ENCODE measurements at regions not wholly inside any gene's neighbourhood (a gene's known extent, or its start where the extent isn't known, plus 50 kb on each side); places are given as distances from the start of the nearest gene placed in this dataset.

DNA sequence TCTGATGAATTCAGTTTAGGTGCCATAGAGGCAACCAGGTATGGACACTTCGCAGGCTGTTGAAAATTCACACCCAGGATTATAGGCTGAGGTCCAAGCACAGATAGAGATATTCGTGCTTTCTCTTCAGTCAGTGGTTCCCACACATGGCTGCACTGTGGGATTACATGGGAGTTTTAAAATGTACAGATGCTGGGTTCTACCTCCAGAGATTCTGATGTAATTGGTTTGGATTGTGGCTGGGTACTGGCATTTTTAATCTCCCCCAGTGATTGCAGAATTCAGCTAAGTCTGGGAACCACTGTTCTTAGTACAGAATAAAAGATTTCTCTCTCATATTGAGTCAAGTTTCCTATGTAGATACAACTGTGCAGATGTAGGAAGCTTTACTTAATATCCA is 91.6 kb downstream of the FOXB1 start:
- no peaks in the 10 kb centered on the region; the same call in none of the 2 replicates for H3K27me3 ChIP-seq (replicated peaks; ENCODE audit: control insufficient read depth, insufficient read depth, low read length)
- no peak for DNase-seq (ENCODE audit: extremely low read depth, insufficient read length)
- H3K4me3 ChIP-seq (replicated peaks; ENCODE audit: low read depth, low read length), result no peak overlapping the region
- no peaks in the 10 kb centered on the region for H3K36me3 ChIP-seq (ENCODE audit: control insufficient read depth, insufficient read depth, low read length)
- TF ChIP-seq, protein P1, sequence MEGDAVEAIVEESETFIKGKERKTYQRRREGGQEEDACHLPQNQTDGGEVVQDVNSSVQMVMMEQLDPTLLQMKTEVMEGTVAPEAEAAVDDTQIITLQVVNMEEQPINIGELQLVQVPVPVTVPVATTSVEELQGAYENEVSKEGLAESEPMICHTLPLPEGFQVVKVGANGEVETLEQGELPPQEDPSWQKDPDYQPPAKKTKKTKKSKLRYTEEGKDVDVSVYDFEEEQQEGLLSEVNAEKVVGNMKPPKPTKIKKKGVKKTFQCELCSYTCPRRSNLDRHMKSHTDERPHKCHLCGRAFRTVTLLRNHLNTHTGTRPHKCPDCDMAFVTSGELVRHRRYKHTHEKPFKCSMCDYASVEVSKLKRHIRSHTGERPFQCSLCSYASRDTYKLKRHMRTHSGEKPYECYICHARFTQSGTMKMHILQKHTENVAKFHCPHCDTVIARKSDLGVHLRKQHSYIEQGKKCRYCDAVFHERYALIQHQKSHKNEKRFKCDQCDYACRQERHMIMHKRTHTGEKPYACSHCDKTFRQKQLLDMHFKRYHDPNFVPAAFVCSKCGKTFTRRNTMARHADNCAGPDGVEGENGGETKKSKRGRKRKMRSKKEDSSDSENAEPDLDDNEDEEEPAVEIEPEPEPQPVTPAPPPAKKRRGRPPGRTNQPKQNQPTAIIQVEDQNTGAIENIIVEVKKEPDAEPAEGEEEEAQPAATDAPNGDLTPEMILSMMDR (IDR thresholded peaks at IDR 0.05; ENCODE audit: insufficient read depth, low read length, poor library complexity, severe bottlenecking), result no peak

DNA sequence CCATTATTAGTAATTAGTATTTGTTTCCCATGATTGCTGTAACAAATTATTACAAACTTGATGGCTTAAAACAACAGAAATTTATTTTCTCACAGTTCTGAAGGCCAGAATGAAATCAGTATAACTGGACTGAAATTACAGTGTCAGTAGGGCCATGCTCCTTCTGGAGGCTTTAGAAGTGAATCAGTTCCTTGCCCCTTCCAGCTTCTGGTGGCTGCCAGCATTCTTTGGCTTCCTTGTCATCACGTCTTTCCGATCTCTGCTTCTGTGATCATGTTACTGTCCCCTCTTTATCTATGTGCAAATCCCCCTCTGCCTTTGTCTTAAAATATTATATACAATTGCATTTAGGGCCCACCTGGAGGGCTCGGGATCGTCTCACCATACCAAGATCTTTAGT is 92.0 kb downstream of the FOXB1 start:
- TF ChIP-seq, protein P1 (IDR thresholded peaks at IDR 0.05; ENCODE audit: insufficient read depth, low read length, poor library complexity, severe bottlenecking), result no peak
- Histone ChIP-seq H3K27me3 (replicated peaks; ENCODE audit: control insufficient read depth, insufficient read depth, low read length) (no peaks in the 10 kb centered on the region; the same call in none of the 2 replicates), H3K4me3 (replicated peaks; ENCODE audit: low read depth, low read length) (no peak overlapping the region), H3K36me3 (ENCODE audit: control insufficient read depth, insufficient read depth, low read length) (no peaks in the 10 kb centered on the region)
- no peak for DNase-seq (ENCODE audit: extremely low read depth, insufficient read length)

DNA sequence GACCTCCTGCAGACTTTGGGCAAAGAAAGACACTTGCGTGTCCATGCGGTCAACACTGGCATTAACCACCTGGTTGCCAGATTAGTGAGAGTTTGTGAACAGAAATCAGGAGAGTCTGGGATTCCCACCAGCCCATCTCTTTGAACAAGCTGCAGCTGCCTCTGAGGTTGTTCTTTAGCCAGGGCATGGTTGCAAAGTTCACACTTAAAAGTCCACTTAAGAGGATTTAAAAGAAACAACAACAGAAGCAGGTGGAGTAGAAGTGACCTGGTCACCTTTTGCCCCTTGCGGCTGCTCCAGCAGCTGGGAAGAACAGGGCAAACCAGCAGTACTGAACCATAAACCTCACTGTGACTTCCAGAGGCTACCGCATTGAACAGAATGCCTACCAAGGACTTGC is 97.3 kb downstream of the FOXB1 start:
- Histone ChIP-seq H3K4me3 (replicated peaks; ENCODE audit: low read depth, low read length) (no peak overlapping the region), H3K27me3 (replicated peaks; ENCODE audit: control insufficient read depth, insufficient read depth, low read length) (peaks cover 1% of the 10 kb centered on the region; the same call in 1 of the 2 replicates), H3K36me3 (ENCODE audit: control insufficient read depth, insufficient read depth, low read length) (no peaks in the 10 kb centered on the region)
- no peak for DNase-seq (ENCODE audit: extremely low read depth, insufficient read length)
- TF ChIP-seq, protein P1 (IDR thresholded peaks at IDR 0.05; ENCODE audit: insufficient read depth, low read length, poor library complexity, severe bottlenecking), result no peak

DNA sequence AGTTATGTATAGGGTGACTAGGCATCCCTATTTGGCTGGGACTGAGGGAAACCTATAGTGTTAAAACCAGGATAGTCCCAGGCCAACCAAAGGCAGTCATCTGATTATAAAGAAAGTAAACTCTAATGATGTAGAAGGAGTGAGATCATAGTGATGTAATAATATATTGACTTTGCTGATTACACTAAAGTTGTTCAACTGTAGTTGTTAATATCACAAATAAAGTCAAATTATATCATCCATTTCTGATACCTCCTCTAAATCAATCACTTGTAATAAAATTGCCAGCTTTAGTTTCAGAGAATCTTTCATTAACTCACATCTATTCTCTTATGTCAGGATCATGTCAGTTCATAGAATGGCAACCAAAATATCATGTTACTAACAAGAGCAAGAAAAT is 98.6 kb downstream of the FOXB1 start:
- TF ChIP-seq, protein P1 (IDR thresholded peaks at IDR 0.05; ENCODE audit: insufficient read depth, low read length, poor library complexity, severe bottlenecking), result no peak
- Histone ChIP-seq H3K4me3 (replicated peaks; ENCODE audit: low read depth, low read length) (no peak overlapping the region), H3K36me3 (ENCODE audit: control insufficient read depth, insufficient read depth, low read length) (no peaks in the 10 kb centered on the region), H3K27me3 (replicated peaks; ENCODE audit: control insufficient read depth, insufficient read depth, low read length) (peaks cover 1% of the 10 kb centered on the region; the same call in 1 of the 2 replicates)
- no peak for DNase-seq (ENCODE audit: extremely low read depth, insufficient read length)

DNA sequence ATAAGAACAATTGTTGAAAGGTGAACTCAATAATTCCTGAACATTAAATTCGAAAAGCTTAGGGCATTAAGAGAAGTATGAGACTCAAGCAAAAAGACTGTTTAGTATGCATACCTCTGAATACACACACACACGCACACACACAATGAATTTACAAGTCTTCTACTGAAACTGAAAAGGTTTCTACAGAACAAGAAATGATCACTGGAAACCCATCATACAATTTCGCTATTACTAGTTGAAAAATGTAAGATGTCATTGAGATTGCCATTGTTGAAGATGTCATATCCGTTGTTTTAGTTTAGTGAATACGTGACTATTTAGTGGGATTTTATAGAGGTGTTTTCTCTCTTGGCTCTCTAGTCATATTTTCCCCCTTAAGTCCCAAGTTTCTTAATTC is 106.8 kb downstream of the FOXB1 start:
- Histone ChIP-seq H3K36me3 (ENCODE audit: control insufficient read depth, insufficient read depth, low read length) (no peaks in the 10 kb centered on the region), H3K27me3 (replicated peaks; ENCODE audit: control insufficient read depth, insufficient read depth, low read length) (no peaks in the 10 kb centered on the region), H3K4me3 (replicated peaks; ENCODE audit: low read depth, low read length) (no peak overlapping the region)
- peak; percentile 23 for DNase-seq (ENCODE audit: extremely low read depth, insufficient read length)
- TF ChIP-seq, protein P1 (IDR thresholded peaks at IDR 0.05; ENCODE audit: insufficient read depth, low read length, poor library complexity, severe bottlenecking), result no peak

All from GM06990 (cell line).